Activated naive CD8-positive, alpha-beta T cell (primary cell): ENCODE measurements at regions not wholly inside any gene's neighbourhood (a gene's known extent, or its start where the extent isn't known, plus 50 kb on each side); places are given as distances from the start of the nearest gene placed in this dataset.

ENCODE experiments used
- H3K27ac Mint-ChIP-seq: one replicate; pipeline ENCODE4 v1.8.0; 2021; ENCODE audit warnings: mixed read lengths
- H3K27me3 Mint-ChIP-seq: one replicate; pipeline ENCODE4 v1.8.0; 2021; ENCODE audit warnings: mixed read lengths
- H3K36me3 Mint-ChIP-seq: one replicate; pipeline ENCODE4 v1.8.0; 2021; ENCODE audit warnings: mixed read lengths
- H3K4me1 Mint-ChIP-seq: one replicate; pipeline ENCODE4 v1.8.0; 2021; ENCODE audit warnings: low read depth, mixed read lengths
- H3K4me3 Mint-ChIP-seq: one replicate; pipeline ENCODE4 v1.8.0; 2021; ENCODE audit warnings: mild to moderate bottlenecking, mixed read lengths
- H3K9me3 Mint-ChIP-seq: one replicate; pipeline ENCODE4 v1.8.0; 2021; ENCODE audit warnings: low read depth, mixed read lengths

- H3K36me3 Mint-ChIP-seq, result peaks cover 8% of the 10 kb centered on the region
- H3K27me3 Mint-ChIP-seq, result no peaks in the 10 kb centered on the region
- H3K4me3 Mint-ChIP-seq, result no peak overlapping the region
- H3K27ac Mint-ChIP-seq, result no peak overlapping the region
- H3K9me3 Mint-ChIP-seq, result no peaks in the 10 kb centered on the region
- no peaks in the 10 kb centered on the region for H3K4me1 Mint-ChIP-seq
These were observed 66.5 kb upstream of the EEPD1 start for GRCh38 chr7:36086571-36086970.

DNA sequence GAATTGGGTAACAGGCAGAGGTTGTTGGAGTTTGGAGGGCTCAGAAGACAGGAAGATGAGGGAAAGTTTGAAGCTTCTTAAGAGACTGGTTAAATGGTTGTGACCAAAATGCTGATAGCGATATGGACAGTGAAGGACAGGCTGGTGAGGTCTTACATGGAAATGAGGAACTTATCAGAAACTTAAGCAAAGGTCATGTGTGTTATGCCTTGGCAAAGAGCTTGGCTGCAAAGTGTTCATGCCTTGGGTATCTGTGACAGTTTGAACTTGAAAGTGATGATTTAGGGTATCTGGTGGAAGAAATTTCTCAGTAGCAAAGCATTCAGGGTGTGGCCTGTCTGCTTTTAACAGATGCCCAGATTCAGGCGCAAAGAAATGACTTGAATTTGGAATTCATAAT is 64.5 kb upstream of the EEPD1 start:
- H3K4me3 Mint-ChIP-seq, result no peak overlapping the region
- H3K9me3 Mint-ChIP-seq, result no peaks in the 10 kb centered on the region
- H3K27me3 Mint-ChIP-seq, result no peaks in the 10 kb centered on the region
- H3K36me3 Mint-ChIP-seq, result peaks cover 5% of the 10 kb centered on the region
- H3K4me1 Mint-ChIP-seq, result no peaks in the 10 kb centered on the region
- no peak overlapping the region for H3K27ac Mint-ChIP-seq

DNA sequence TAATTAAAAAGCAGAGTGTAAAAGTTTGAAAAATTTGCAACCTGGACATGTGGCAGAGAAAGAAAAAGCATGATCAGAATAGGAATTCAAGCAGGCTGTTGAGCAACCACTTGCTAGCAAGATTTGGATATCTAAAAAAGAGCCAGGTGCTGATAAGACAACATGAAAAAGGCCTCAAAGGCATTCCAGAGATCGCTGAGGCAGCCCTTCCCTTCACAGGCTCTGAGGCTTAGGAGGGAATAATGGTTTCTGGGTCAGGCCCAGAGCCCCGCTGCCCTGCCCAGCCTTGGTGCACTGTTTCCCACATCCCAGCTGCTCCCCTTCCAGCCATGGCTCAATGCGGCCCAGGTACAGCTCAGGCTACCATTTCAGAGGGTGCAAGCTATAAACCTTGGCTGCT is 64.1 kb upstream of the EEPD1 start:
- Mint-ChIP-seq H3K4me3 (no peak overlapping the region), H3K4me1 (no peaks in the 10 kb centered on the region)

DNA sequence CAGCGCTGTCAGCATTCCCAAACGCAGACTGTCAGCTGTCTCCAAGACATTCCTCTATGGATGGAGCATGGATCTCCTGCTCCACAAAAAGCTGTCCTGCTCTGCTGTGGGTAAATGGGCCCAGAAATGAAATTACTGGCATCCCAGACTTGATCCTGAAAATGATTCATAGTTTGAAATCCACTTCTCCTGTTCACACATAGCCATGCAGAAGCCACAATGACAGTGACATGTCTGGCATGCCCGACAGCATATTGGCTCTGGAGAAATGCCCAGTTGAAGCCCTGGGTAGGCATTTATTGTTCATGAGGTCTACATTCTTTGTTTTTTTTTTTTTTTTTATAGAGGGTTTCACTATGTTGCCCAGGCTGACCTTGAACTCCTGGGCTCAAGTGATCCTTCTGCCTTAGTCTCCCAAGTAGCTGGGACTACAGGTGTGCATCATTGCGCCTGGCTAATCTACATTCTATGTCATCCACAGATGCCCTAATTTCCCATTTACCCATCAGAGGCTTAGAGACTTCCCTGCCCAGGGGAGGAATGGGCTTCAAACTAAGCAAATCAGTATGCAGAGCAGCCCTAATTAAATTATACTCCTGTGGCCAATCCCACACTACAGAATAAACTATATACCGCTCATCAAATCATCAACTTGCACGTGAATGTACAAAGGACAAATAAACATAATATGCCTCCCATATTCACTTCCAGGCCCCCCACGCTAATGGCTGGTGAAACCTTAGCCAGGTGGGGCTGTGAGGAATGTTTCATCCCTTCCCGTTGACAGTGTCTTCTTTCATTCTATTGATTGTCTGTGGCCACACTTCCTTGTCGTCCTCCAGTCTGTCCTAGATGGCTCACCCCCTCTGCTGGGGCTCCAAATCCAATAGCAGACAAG is 61.8 kb upstream of the EEPD1 start:
- H3K4me1 Mint-ChIP-seq, result no peaks in the 10 kb centered on the region
- H3K9me3 Mint-ChIP-seq, result no peaks in the 10 kb centered on the region
- no peaks in the 10 kb centered on the region for H3K27me3 Mint-ChIP-seq
- no peak overlapping the region for H3K4me3 Mint-ChIP-seq
- H3K27ac Mint-ChIP-seq, result no peak overlapping the region
- peaks cover 5% of the 10 kb centered on the region for H3K36me3 Mint-ChIP-seq

More for the DNA sequence above, 64.1 kb upstream of the EEPD1 start:
- Mint-ChIP-seq H3K36me3 (peaks cover 5% of the 10 kb centered on the region), H3K9me3 (no peaks in the 10 kb centered on the region), H3K27ac (no peak overlapping the region), H3K27me3 (no peaks in the 10 kb centered on the region)

DNA sequence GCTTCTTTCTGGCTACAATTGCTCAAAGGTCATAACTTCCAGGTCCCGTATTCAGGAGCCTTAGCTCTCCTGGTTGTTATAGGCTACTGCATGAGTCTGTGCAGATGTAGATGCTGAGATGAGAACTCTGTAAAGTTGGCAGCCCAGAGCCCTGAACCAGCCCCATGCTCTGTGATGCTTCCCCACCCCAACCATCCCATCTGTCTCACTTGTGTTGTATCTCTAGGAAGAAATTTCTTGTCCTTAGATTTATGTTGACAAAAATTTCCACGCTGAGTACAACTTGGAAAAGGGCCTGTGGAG is 61.2 kb upstream of the EEPD1 start:
- no peaks in the 10 kb centered on the region for H3K9me3 Mint-ChIP-seq
- H3K4me3 Mint-ChIP-seq, result no peak overlapping the region
- H3K27me3 Mint-ChIP-seq, result no peaks in the 10 kb centered on the region
- no peak overlapping the region for H3K27ac Mint-ChIP-seq
- H3K4me1 Mint-ChIP-seq, result no peaks in the 10 kb centered on the region
- H3K36me3 Mint-ChIP-seq, result peaks cover 5% of the 10 kb centered on the region

DNA sequence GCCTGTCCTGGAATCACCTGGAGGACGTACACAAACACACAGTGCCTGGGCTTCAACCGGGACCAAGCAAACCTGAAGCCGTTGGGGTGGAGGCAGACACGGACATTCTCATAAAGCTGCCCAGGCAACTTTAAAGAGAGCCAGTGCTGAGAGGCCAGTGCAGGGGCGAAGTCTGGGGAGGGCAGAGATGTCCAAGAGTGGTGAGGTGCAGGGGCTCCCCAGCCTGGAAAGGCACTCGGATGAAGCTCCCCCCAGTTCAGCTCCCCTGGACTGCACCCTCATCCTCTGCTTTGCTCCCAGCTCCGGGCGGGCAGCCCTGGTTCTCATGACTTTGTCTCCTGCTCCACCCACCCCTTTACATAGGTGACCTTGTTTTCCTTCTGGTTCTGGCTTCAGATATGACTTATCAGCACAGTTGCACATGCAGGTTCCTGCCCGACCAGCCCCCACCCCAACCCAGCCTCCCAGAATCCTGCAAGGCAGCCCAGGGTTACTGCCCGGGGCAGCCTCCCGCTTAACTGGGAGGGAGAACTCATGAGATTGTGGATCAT is 60.8 kb upstream of the EEPD1 start:
- no peaks in the 10 kb centered on the region for H3K4me1 Mint-ChIP-seq
- no peaks in the 10 kb centered on the region for H3K27me3 Mint-ChIP-seq
- H3K4me3 Mint-ChIP-seq, result no peak overlapping the region
- H3K27ac Mint-ChIP-seq, result no peak overlapping the region
- no peaks in the 10 kb centered on the region for H3K9me3 Mint-ChIP-seq
- peaks cover 5% of the 10 kb centered on the region for H3K36me3 Mint-ChIP-seq

DNA sequence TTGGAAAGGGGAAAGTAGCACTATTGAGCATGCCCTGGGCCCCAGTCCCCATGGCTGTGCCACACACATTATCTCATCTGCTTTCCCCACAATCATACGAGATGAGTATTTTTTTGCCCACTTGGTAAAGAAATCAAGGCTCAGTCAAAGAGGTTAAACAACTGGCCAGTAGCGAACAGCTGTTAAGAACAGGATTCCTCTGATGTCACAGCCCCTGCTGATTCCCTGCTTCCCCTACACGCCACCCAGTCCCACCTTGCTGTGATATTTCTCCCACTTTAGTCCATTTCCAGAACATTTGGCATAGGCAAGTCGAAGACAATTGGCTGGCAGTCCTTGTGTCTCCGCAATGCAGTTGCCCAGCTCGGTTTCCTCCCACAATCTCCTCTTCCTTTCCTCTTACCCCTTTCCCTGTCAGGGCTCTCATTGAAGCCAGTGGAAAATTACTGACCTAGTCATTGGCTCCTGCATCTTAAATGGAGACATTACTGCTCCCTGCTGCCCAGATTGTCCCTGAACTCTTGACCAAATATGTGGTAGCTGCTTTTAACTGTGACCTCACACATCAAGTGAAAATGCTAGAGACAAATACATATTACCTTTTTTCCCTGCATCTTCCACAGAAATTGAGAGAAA is 56.5 kb upstream of the EEPD1 start:
- Mint-ChIP-seq H3K27me3 (no peaks in the 10 kb centered on the region), H3K27ac (no peak overlapping the region), H3K9me3 (peaks cover 11% of the 10 kb centered on the region), H3K4me3 (no peak overlapping the region), H3K36me3 (peaks cover 6% of the 10 kb centered on the region), H3K4me1 (no peaks in the 10 kb centered on the region)

DNA sequence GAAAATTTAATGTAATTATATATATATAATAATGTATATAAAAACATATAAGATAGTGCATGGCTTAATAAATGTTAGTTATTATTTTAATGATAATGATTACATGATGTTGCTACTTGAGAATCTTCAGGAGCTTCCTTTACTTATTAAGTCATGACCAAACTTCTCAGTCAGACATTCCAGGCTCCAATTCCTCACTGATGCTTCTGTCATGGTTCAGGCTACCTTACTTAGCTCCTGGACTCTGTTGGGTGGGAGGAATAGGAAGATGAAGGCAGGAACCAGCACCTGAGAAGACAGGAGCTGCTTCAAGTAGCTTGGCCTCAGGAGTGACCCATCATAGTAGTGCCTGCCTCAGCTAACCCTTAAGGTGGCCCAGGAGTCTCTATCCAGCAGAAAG is 55.0 kb upstream of the EEPD1 start:
- no peak overlapping the region for H3K27ac Mint-ChIP-seq
- H3K36me3 Mint-ChIP-seq, result peaks cover 6% of the 10 kb centered on the region
- no peak overlapping the region for H3K4me3 Mint-ChIP-seq
- H3K4me1 Mint-ChIP-seq, result no peaks in the 10 kb centered on the region
- H3K27me3 Mint-ChIP-seq, result no peaks in the 10 kb centered on the region
- peaks cover 11% of the 10 kb centered on the region for H3K9me3 Mint-ChIP-seq

GRCh38 chr7:36100226-36100625 is 52.8 kb upstream of the EEPD1 start:
- H3K36me3 Mint-ChIP-seq, result peaks cover 6% of the 10 kb centered on the region

GRCh38 chr7:36100634-36101033 is 52.4 kb upstream of the EEPD1 start:
- no peaks in the 10 kb centered on the region for H3K4me1 Mint-ChIP-seq
- H3K27me3 Mint-ChIP-seq, result no peaks in the 10 kb centered on the region
- H3K36me3 Mint-ChIP-seq, result peaks cover 6% of the 10 kb centered on the region
- H3K27ac Mint-ChIP-seq, result no peak overlapping the region
- no peak overlapping the region for H3K4me3 Mint-ChIP-seq
- peaks cover 11% of the 10 kb centered on the region for H3K9me3 Mint-ChIP-seq

More at GRCh38 chr7:36100226-36100625, 52.8 kb upstream of the EEPD1 start:
- H3K4me1 Mint-ChIP-seq, result no peaks in the 10 kb centered on the region
- H3K9me3 Mint-ChIP-seq, result peaks cover 11% of the 10 kb centered on the region
- H3K27ac Mint-ChIP-seq, result no peak overlapping the region
- no peaks in the 10 kb centered on the region for H3K27me3 Mint-ChIP-seq
- H3K4me3 Mint-ChIP-seq, result no peak overlapping the region
